Hepatic stellate cell (primary cell): ENCODE measurements at regions not wholly inside any gene's neighbourhood (a gene's known extent, or its start where the extent isn't known, plus 50 kb on each side); places are given as distances from the start of the nearest gene placed in this dataset.

Experiments
- DNase-seq: peaks from one replicate; pipeline ENCODE4 v3.0.0; 2011; ENCODE audit warnings: low spot score

DNA sequence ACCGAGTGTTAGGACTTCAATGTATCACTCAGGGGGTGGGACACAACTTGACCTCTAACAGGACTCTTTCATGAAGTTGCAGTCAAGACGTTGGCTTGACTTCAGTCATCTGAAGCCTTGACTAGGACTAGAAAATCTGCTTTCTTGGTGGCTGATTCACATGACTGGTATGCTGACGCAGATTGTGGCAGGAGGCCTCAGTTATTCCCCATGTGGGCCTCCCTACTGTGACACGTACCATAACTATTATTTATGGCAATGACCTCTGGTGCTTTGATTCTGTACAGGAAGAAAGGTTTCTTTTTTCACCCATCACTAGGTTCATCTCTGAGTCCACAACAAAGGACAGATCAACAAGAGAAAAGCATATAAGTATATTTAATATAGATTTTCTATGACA lies 270.4 kb downstream of the NEDD1 start:
- DNase-seq, result no peak

DNA sequence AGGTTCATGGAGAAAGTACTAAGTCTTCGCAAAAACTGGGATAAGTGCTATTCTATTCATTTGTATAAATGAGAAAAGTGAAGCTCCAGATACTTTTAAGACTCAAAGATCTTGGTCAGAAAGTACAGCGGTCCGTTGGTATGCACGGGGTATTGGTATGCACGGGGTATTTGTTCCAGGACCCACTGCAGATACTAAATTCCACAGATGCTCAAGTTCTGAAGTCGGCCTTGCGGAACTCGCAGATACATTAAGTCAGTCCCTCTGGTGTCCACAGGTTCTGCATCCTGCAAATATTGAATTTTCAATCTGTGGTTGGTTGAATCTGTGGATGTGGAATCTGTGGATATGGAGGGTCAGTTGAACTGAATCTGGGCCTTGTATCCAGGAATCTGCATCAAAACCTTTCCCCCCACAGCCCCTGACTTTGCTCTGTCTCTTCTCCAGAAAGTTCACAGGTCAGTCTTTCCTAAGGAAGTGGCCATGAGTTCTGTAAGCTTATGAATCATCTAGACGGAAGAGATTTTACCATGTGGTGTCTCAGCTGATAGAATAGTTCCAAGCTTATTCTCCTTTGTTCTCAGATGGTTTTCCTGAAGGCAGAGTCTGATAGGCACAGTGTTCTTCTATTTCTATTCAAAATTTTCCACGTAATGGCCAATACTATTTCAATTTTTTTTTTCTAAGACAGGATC lies 274.7 kb downstream of the NEDD1 start:
- no peak for DNase-seq

DNA sequence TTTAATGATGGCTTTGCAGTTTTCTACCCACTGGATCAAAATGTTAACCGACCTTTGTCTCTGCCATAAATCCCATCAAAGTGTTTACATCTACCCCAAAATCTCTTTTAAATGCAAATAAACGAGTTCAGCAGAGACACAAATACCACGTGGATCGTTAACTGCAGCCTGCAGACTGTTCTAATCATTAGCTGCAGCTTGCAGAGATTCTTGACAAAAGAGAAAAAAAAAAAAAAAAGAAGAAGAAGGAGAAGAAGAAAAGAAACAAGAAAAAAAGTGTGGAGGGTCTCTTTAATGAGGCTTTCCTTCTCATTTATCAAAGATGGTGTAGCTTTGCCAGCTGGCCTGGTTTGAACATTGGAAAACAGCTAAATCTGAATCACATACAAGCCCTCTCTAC lies 275.7 kb downstream of the NEDD1 start:
- DNase-seq, result no peak

DNA sequence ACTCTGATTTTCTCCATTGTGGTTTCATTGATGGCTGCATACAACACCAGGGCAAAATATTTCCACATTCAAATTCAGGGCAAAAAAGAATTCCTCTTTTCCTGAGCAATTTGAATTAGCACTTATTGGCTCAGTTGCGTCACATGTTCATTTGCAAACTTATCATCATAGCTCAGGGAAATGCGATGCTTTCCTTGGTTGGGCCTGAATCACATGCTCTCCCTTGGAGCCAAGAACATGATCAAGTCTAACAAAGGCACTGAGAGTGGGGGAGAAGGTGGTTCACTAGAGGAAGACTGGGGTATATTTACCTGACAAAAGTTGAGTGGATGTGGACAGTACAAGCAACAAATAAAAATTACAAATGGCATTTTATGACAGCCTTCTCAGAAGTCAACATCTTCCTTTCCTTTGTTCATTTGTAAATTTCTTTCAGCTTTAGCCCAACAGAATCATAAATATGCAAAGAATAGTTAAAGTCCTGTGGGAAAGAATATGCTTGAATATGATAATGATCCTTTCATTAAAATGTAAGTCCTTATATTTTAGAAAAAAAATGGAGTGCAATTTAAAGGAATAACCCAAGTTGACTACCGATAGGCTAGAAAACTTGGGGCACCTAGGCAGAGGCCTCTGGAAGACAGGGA lies 277.2 kb downstream of the NEDD1 start:
- DNase-seq, result no peak

DNA sequence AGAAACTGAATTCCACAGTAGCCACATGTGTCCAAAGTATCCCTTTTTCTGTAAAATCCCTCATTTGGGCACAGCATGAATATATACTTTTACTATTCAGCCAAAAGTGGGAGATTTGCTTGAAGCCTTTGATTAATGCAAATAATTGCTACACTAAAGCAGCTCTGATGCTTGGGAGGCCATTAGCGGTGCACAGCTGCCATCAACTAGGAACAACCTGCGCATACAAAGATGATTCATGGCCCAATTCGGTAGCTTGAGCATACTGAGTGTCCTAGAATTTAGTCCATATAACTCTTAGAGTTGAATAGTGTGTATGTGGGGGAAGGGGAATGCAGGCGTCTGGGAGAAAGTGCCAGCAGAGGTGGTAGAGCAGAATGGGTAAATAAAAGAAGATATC lies 277.0 kb upstream of the RMST start:
- no peak for DNase-seq

DNA sequence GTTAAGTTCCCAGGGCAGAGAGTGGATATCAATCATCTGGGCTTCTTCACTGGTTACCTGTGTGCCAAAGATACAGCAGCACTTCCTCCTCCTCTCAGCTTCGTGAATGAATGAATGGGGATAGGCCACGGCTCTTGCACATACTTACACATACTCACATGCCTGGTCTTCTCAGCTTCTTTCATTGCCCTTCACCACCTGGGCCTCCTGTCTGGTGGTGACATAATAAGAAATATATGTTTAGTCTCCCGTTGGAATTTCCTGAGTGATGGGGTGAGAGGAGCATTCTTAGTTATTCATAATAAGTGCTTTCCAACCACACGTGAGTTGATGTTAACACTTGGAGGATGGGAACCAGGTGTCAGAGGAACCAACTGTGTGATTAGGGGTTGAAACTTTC lies 268.1 kb upstream of the RMST start:
- DNase-seq, result no peak

DNA sequence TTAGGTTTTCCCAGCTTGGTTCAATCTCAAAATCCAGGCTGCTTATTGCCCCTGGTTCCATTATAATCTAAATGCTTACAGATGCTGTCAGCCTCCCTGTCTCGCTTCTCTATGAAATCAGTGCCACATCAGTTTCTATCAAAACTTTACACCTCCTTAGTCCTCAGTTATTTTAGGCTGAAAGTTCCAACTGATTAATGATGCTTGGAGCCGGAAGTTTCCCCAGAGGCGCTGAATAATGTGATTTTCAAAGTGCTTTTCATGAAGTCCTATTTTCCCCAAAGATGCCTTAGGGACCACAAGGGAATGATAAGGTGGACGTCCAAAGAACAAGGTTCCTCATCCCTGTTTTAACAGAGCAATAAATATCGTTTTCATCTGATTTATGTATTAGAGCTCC lies 262.4 kb upstream of the RMST start:
- no peak for DNase-seq

DNA sequence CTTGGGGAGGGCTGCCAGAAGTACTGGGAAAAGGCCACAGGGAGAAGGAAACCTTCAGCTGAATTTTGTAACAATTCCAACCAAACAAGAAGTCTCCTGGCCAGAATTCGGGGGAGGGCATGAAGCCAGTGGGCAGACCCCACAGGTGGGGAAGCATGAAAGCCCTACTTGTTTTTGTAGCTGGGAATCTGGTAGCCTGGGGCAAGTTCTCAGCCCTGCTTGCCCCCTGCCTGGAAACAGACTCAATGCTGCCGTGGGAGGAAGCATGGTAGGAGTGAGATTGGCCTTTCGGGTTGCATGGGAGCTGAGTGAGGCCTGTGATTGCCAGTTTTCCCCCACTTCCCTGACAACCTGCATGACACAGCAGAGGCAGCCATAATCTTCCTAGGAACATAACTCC lies 259.2 kb upstream of the RMST start:
- DNase-seq, result no peak

DNA sequence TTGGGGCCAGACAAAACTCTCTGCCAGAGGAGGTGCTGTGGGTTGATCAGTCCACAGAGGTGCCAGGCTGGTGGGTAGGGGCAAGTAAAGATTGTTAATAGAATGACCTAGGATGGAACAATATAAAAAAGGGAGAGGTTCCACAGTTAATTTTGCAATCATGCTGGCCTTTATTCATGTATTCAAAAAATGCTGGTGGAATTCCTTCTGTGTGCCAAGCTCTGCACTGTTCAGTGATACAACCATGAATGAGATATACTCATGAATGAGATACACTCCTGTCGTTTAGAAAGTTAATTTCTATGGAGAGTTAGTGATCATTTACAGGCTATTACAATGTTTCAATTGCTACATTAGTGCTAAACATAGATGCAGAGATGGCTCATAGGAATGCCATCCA lies 252.6 kb upstream of the RMST start:
- no peak for DNase-seq

DNA sequence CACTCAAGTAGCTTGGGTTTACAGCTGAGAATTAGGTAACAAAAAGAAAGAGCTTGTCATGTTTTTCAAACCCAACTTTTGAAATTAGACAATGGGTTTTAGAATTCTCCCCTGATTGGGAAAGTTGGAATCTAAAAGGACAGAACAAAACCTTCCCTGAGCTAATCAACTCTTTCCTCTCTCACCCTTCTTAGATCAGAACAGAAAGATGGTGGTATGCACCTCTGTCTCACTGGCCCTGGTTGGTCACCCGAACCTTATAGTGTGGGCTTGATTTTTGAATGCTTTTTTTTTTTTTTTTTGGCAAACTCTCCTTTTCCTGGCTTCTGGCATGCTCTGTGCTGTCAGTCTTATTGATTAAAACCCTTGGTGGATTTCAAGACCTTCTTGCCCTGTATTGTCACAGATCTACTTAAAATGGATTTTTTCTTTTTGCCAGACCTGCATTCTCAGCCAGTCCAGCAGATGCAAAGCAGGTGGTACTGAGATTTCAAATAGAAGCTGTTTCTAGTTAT lies 251.1 kb upstream of the RMST start:
- DNase-seq, result no peak

DNA sequence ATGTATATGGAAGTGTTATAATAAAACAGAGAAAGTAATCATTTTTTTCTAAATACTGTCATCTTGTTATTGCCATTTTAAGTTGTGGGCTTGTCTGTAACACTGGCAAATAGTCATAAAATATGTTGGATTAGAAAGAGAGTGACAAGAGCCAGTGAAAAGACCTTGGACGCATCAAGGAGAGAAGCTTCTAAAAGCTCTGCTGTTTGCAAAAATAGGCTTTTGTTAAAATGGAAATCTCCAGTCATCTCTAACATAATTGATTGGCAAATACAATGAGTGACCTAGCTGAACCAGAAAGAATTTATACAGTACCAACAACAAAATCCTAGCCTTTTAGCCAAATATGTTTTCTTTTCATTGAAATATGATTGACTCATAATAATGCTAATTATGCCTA lies 245.8 kb upstream of the RMST start:
- no peak for DNase-seq

DNA sequence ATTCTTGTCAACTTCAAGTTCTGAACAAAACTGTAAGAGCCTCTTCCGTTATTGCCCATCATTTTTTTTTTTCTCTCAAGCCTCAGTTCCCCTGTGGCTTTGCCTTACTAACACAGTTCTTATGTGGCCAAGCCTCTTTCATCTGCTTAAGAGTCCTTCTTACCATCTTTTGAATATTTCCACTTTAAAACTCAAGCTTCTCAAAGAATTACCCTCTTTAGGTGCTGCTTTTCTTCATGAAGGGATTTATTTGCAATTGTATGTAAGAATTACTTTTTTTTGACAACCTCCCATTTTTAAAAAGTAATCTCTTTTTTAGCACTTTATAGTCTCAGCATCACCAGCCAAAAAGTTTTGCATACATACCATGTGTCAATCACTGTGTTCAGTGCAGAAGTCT lies 240.2 kb upstream of the RMST start:
- no peak for DNase-seq

DNA sequence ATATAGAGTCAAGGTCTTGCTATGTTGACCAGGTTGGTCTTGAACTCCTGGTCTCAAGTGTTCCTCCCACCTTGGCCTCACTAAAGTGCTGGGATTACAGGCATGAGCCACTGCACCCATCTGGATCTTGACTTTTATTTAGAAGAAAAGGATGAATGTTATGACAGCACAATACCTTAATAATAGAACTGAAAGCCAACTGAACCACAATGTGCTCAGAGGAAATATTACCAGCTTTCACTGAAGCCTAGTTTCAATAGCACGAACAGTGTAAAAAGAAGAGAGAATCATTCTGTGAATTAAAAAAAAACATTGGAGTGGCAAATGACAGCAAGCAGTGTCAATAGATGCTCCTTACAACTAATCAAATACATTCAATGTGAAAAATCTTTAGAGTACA lies 239.2 kb upstream of the RMST start:
- no peak for DNase-seq

DNA sequence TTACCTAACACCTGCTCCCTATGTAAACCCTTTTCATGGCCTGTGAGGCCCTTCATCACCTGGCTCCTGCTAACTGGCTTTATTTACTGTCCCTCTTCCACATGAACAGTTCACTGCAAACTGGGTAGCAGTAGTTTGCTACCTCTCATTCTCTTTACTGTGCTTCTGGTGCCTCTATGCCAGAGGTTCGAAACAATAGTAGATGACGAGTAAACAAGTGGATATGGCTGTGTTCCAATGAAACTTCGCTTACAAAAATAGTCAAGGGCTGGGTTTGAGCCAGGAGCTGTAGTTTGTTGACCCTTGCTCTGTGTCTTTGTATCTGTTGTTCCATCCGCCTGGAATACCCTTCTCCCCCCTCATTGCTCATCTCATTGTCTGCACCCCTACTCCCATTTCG lies 233.6 kb upstream of the RMST start:
- no peak for DNase-seq

DNA sequence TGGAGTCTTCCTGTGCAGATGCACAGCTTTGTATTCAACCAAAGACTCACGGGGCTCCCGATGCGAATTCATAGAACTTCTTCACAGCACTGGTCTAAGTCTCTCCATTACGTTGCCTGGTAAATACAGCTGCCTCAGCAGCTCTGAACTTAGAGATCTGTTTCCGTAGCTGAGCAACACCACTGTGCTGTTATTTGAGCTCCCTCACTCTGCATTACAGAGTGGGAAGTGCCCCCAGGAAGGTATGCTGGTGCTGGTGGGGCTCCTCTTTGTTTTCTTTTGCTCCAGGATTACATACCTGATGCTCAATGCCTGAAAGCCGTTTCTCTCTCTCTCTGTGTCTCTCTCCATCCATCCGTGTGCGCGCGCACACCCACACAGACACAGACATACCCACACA lies 227.5 kb upstream of the RMST start:
- no peak for DNase-seq

DNA sequence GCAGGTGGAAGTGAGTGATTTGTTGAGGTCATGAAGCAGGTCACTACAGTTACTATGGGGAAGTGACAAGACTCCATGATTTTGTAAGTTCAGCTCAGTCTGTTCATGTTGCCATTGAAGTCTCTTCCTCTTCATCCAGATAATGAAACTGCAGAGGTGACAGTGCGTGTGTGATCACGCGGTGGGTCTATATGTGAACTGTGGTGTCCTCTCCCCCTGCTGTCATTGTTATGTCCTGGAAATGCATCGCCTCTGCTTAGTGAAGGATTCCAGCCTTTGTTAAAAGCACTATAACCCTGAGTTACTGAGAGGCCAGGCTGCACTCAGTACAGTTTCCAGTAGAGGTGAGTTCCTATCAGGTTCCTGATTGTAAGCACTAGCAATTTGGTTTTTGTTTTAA lies 216.2 kb upstream of the RMST start:
- no peak for DNase-seq

DNA sequence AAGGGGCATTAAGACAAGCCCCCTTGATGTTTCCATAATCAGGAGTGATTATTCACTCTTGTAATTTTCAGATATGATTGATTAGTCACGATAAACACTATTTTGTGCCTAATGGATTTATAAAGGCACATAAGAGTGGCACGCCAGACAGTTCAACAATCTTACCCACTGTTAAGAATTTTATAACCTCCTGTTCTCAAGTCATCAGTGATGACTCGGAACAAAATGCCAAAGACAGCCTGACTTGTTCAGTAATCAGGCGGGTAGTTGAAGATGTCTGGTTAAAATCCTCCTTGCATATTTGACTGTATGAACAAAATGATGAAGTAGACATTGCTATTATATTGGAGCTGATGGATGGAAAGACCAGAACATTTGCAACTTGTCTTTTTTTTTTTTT lies 212.1 kb upstream of the RMST start:
- DNase-seq, result no peak

DNA sequence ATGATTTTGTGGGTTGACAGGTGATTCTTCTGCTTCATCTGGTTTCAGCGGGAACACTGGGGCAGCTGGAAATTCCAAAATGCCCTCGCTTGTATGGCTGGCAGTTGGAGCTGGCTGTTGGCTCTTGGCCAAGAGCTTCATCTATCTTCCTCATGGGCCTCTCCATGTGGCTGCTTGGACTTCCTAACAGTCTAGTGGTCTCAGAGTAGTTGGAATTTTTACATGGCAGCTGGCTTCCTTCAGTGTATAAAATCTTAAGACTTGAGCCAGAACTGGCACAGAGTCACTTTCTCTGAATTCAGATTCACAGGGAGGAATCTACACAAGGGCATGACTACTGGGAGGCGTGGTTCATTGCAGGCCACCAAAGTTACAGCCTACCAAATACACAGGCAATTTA lies 204.9 kb upstream of the RMST start:
- DNase-seq, result no peak

DNA sequence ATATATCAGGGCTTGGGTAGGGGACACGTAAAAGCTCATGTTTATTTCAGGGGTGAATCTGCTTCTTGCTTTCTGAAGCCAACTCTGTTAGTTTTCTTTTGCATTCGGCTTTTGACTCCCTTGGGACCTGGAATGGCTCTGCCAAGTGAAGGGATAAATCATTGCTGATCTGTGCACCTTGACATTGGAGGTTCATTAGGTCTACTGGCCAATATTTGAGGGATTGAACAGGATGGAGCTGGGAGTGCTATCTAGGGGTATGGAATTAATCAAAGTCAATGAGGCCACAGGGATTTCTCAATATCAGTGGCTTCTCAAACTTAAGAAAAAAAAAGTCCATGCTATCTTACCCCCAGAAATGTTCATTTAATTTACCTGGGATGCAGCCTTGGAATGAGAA lies 203.5 kb upstream of the RMST start:
- DNase-seq, result no peak

DNA sequence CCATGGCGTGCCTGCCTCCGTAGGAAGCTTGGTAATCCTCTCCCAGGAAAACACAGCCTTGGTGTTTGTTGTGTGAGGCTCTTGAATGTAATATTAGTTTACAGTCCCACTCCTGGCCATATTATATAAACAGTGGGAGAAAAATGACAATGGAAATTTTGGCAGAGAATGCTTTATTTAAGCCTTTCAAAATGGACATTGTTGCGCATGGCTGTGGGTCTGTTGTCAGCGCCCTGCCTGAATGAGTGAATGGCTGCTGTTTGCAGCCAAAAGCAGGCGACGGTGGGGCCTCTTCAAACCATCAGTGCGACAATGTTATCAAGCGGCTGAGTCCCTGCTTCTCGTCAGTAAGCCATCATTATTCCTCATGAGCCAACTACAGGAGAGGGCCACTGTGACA lies 201.8 kb upstream of the RMST start:
- no peak for DNase-seq

DNA sequence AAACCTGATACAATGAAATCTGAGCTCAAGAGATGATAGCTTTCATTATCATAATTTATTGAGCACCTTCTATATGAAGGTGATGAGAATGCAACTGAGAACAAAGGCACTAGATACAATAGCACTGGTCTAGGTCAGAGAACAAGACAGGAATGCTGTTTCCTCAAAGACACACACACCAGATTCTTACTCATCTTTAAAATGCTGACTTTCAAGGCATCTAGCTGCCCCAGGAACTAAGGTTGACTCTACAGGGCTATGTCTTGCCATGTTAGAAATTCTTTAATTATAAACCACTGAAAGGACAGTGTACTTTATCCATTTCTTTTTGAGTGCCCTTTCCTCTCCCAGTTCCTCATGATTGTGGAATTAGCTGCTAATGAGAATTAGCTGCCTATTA lies 195.4 kb upstream of the RMST start:
- DNase-seq, result no peak

DNA sequence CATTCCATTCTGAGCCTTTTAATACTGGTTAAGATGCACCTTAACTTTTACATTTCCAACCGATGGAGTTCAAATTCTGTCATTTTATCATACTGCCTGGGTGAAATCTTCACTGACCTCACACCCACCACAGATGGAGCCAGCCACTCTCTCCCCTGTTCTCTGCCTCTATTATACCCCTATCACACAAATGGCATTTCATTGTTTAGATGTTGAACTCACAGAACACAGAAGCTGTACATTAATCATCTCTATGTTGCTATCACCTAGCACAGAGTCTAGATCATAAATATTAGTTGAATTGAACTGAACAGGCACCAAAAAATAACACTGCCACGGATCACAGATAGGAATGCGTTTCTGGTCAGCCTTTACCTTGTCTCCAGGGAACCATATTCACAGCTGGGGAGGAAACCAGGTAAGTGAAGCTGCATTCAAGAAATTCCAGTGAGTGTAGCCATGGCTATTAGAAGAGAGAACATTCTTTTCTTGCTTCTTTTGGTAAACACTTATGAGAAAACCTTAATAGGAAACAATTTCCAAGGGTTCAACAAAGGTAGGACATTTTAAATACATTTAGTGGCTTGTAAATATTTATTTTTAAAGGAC lies 194.9 kb upstream of the RMST start:
- DNase-seq, result no peak

DNA sequence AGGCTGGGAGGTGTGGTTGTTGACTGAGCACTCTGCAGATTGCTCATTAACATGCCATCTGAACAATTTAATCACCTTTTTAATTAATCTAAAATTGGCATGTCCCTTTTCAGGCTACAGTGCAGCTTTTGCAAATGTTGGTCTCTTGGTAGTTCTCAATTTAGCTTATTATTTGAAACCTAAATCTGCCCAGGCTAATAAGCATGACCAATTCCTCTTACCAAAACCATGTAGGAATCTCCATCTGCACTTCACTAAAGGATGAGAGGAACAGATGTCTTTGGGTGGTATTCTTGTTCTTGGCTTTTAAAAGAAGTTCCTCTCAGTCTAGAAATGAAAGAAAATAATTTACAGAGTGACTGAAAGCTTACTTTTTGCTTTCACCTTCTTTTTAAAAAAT lies 190.1 kb upstream of the RMST start:
- no peak for DNase-seq

DNA sequence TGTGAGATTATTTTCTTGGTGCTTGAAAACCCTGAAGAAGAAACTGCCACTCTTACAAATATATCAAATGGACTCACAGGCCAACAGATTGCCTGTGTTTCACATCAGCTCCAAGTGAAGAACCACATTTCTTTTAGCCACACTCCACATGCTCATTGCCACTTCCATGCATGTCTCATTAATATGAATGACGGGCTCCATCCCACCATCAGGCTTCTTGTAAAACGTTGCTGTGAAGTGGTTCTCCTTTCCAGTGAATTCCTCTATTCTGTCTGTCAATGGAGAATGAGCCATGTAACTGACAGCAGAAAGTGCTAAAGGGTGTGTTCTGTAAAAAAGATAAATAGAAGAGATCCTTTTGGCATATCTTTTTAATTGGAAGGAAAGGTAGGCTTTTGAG lies 188.2 kb upstream of the RMST start:
- DNase-seq, result no peak
